H1 (cell line): ENCODE measurements at regions not wholly inside any gene's neighbourhood (a gene's known extent, or its start where the extent isn't known, plus 50 kb on each side); places are given as distances from the start of the nearest gene placed in this dataset.

Experiments
- BCL11A ChIP-seq, 2 experiments: IDR thresholded peaks; one replicate each; pipeline ENCODE4 v1.6.1; 2011; ENCODE audit warnings: low read depth in 2 of 2, low read length in 2 of 2, mild to moderate bottlenecking in 2 of 2
- CTCF ChIP-seq, 3 experiments: IDR thresholded peaks; 1 replicate in 2 of 3; 2 replicates in 1 of 3; pipeline versions ENCODE4 v1.5.1 to v1.6.1; 2011; ENCODE audit warnings: low read length in 3 of 3, mild to moderate bottlenecking in 3 of 3, inconsistent platforms in 2 of 3, low read depth in 1 of 3, moderate library complexity in 1 of 3; ENCODE audit not compliant: insufficient read depth in 1 of 3; ENCODE audit errors: control extremely low read depth in 1 of 3
- GABPA ChIP-seq: IDR thresholded peaks from 2 replicates; pipeline ENCODE4 v1.6.1; 2011; ENCODE audit warnings: mild to moderate bottlenecking, low read length, moderate library complexity, borderline replicate concordance; ENCODE audit not compliant: insufficient read depth
- GTF2F1 ChIP-seq: IDR thresholded peaks from 2 replicates; pipeline ENCODE4 v1.6.1; 2012; ENCODE audit warnings: low read depth, low read length, improper control_type of control experiment, borderline replicate concordance
- POLR2AphosphoS5 ChIP-seq: IDR thresholded peaks from 2 replicates; pipeline ENCODE4 v1.6.1; 2011; ENCODE audit warnings: low read depth, low read length
- ZNF274 ChIP-seq: IDR thresholded peaks from 2 replicates; pipeline ENCODE4 v1.7.0; 2012; ENCODE audit warnings: low read length, borderline replicate concordance; ENCODE audit errors: extremely low read depth

- TF ChIP-seq GABPA (no peak), CTCF (IDR thresholded peaks at IDR 0.05; ENCODE audit: control extremely low read depth in 1 of 3, insufficient read depth in 1 of 3, low read depth in 1 of 3, low read length in 3 of 3) (no peak), BCL11A (IDR thresholded peaks at IDR 0.05; ENCODE audit: low read depth in 2 of 2, low read length in 2 of 2) (no peak), GTF2F1 (no peak), POLR2AphosphoS5 (no peak), ZNF274 (no peak)
Observed at GRCh38 chr5:107217721-107218130, 453.0 kb downstream of the EFNA5 start.
